K562 (cell line): ENCODE measurements at regions not wholly inside any gene's neighbourhood (a gene's known extent, or its start where the extent isn't known, plus 50 kb on each side); places are given as distances from the start of the nearest gene placed in this dataset.

Experiments
- ATAC-seq: fragments of 200-7000 bp; cut with Tn5 transposase; 3 replicates; pipeline ENCODE4 v1.9.1; 2020; ENCODE audit warnings: moderate library complexity
- BruUV-seq: library from RNA; stranded (reverse); fragments of 400-500 nt; replicated peaks from 2 replicates; lab custom pipeline; 2021; lab: Mats Ljungman, UMichigan
- CTCF ChIA-PET: fragments of 300-600 bp; formaldehyde crosslinking; extraction: SDS; loops from one replicate; lab custom pipeline; 2021; ENCODE audit warnings: low intra/inter-chr PET ratio; lab: Yijun Ruan, JAX
- POLR2A ChIA-PET: fragments of 300-600, 350-650 bp; sonication (Branson Sonifier 250); formaldehyde crosslinking; extraction: SDS; loops from one replicate; lab custom pipeline; 2021; ENCODE audit warnings: antibody characterized with exemption, inconsistent platforms; lab: Yijun Ruan, JAX
- DNase-seq, 4 experiments: peaks; one replicate each; pipeline versions ENCODE4 v3.0.0 to v3.0.0-alpha.2; 2011 to 2018; ENCODE audit warnings: low spot score in 3 of 4, mixed read lengths in 3 of 4; ENCODE audit errors: extremely low read depth in 1 of 4
- FAIRE-seq: peaks from 2 replicates; lab custom pipeline; 2011; peaks lifted over from hg19 to GRCh38; lab: Jason Lieb, UNC
- H2AFZ ChIP-seq: 2 replicates; pipeline ENCODE4 v1.6.0; 2011; ENCODE audit warnings: low read depth, low read length, control low read depth, inconsistent platforms
- H3K27ac ChIP-seq: fragments of 200-600 bp; 3 replicates; pipeline ENCODE4 v1.8.0; 2011; ENCODE audit warnings: low read depth, mild to moderate bottlenecking, control low read depth, inconsistent platforms, low read length, moderate library complexity, mixed read lengths; ENCODE audit errors: extremely low read depth
- H3K27me3 ChIP-seq, 2 experiments: fragments of 300-600 bp in 1 of 2; 2 replicates in 1 of 2; 3 replicates in 1 of 2; pipeline versions ENCODE4 v1.6.0 to v1.8.0; 2011; ENCODE audit warnings: inconsistent platforms in 2 of 2, low read length in 2 of 2, mild to moderate bottlenecking in 1 of 2, mixed read lengths in 1 of 2, moderate library complexity in 1 of 2; ENCODE audit not compliant: control insufficient read depth in 2 of 2, insufficient read depth in 2 of 2
- H3K36me3 ChIP-seq: fragments of 300-600 bp; 3 replicates; pipeline ENCODE4 v1.8.0; 2011; ENCODE audit warnings: mild to moderate bottlenecking, low read length, inconsistent platforms; ENCODE audit not compliant: control insufficient read depth, insufficient read depth
- H3K4me1 ChIP-seq, 2 experiments: fragments of 200-600 bp in 1 of 2; replicated peaks in 1 of 2; 2 replicates in 1 of 2; 3 replicates in 1 of 2; pipeline versions ENCODE4 v1.5.1 to v1.8.0; 2011; ENCODE audit warnings: inconsistent platforms in 2 of 2, low read length in 2 of 2, mild to moderate bottlenecking in 1 of 2, mixed read lengths in 1 of 2, moderate library complexity in 1 of 2; ENCODE audit not compliant: control insufficient read depth in 2 of 2, insufficient read depth in 2 of 2
- H3K4me2 ChIP-seq: 2 replicates; pipeline ENCODE4 v1.6.1; 2011; ENCODE audit warnings: low read length, control low read depth, inconsistent platforms, mixed read lengths; ENCODE audit not compliant: insufficient read depth
- H3K4me3 ChIP-seq: fragments of 200-600 bp; sonication (generic), shearing (Covaris generic); 2 replicates; pipeline ENCODE4 v1.5.1; 2016; ENCODE audit warnings: control low read depth, inconsistent platforms
- H3K79me2 ChIP-seq: fragments of 200-600 bp; 3 replicates; pipeline ENCODE4 v1.8.0; 2011; ENCODE audit warnings: low read length, inconsistent platforms; ENCODE audit not compliant: control insufficient read depth, insufficient read depth
- H3K9ac ChIP-seq, 2 experiments: 2 replicates each; pipeline versions ENCODE4 v1.6.0 to v1.6.1; 2011; ENCODE audit warnings: low read depth in 2 of 2, low read length in 2 of 2, control low read depth in 1 of 2, inconsistent platforms in 1 of 2, mild to moderate bottlenecking in 1 of 2, mixed read lengths in 1 of 2; ENCODE audit not compliant: insufficient read depth in 1 of 2
- H3K9me1 ChIP-seq: one replicate; pipeline ENCODE4 v1.6.0; 2011; ENCODE audit warnings: inconsistent platforms, mild to moderate bottlenecking, low read length, moderate library complexity; ENCODE audit not compliant: control insufficient read depth, insufficient read depth
- H3K9me3 ChIP-seq: replicated peaks from 2 replicates; pipeline ENCODE4 v1.5.1; 2011; ENCODE audit warnings: low read depth, low read length, inconsistent platforms; ENCODE audit not compliant: control insufficient read depth, insufficient read depth
- H4K20me1 ChIP-seq: replicated peaks from 2 replicates; pipeline ENCODE4 v1.6.1; 2011; ENCODE audit warnings: low read length, inconsistent platforms, mixed read lengths; ENCODE audit not compliant: control insufficient read depth, insufficient read depth
- BCL6 ChIP-seq: fragments of 250-450 bp; sonication (Bioruptor Pico); IDR thresholded peaks from 2 replicates; pipeline ENCODE4 v1.4.0; 2020
- NR2F6 ChIP-seq: fragments of 450-650 bp; formaldehyde crosslinking; IDR thresholded peaks from 2 replicates; pipeline ENCODE4 v1.4.0; 2020; ENCODE audit warnings: mild to moderate bottlenecking
- STAT5A ChIP-seq: IDR thresholded peaks from 2 replicates; pipeline ENCODE4 v1.6.1; 2012; ENCODE audit warnings: low read length, inconsistent platforms, borderline replicate concordance
- TARDBP ChIP-seq: fragments of 450-650 bp; IDR thresholded peaks from 2 replicates; pipeline ENCODE4 v1.6.1; 2016
- ZKSCAN8 ChIP-seq: fragments of 200-800 bp; sonication (Bioruptor generic); IDR thresholded peaks from 2 replicates; pipeline ENCODE4 v1.6.1; 2016; ENCODE audit warnings: missing genetic modification characterization, missing compliant biosample characterization
- ZNF143 ChIP-seq: sonication (generic); formaldehyde crosslinking; IDR thresholded peaks from 2 replicates; pipeline ENCODE4 v1.9.0; 2022; ENCODE audit warnings: mild to moderate bottlenecking, missing genetic modification reagents
- ZNF175 ChIP-seq: fragments of 200-800 bp; sonication (Bioruptor generic); IDR thresholded peaks from 2 replicates; pipeline ENCODE4 v1.6.1; 2016; ENCODE audit warnings: low read depth, mild to moderate bottlenecking, missing genetic modification characterization, missing compliant biosample characterization
- ZNF644 ChIP-seq: fragments of 200-800 bp; sonication (Bioruptor generic); IDR thresholded peaks from 2 replicates; pipeline ENCODE4 v1.6.1; 2016; ENCODE audit warnings: low read depth, missing genetic modification characterization, missing compliant biosample characterization
- ZNF717 ChIP-seq: fragments of 250-450 bp; sonication (Bioruptor Pico); IDR thresholded peaks from 2 replicates; pipeline ENCODE4 v1.5.0; 2021
- ZSCAN32 ChIP-seq: fragments of 450-650 bp; formaldehyde crosslinking; IDR thresholded peaks from 2 replicates; pipeline ENCODE4 v1.4.0; 2020; ENCODE audit warnings: mild to moderate bottlenecking, moderate library complexity
- WGBS: fragments of 100-300 bp; shearing (Covaris generic); methylation state at CpG from one replicate; pipeline ENCODE4 v1.1.6; 2016; ENCODE audit warnings: low coverage, mixed read lengths; ENCODE audit not compliant: insufficient coverage; ENCODE audit errors: missing lambda C conversion rate; 5-methylcytosine and 5-hydroxymethylcytosine counted together
- in situ Hi-C: fragments of 300-500 bp; cut with MboI; formaldehyde crosslinking; loops from 4 replicates; pipeline ENCODE4 v1.15.0; 2018; ENCODE audit warnings: inconsistent platforms, mixed read lengths
- intact Hi-C: fragments of 100-400 bp; cut with micrococcal nuclease; formaldehyde crosslinking; loops from 2 replicates; pipeline ENCODE4 v1.14.2; 2022
- TF ChIP-seq, protein P1 (sequence below): fragments of 450-650 bp; formaldehyde crosslinking; conservative IDR thresholded peaks from 2 replicates; pipeline ENCODE4 v1.4.0; 2022; ENCODE audit warnings: mild to moderate bottlenecking, missing genetic modification characterization
- TF ChIP-seq, protein P2 (sequence below): fragments of 250-450 bp; sonication (Bioruptor Pico); IDR thresholded peaks from 2 replicates; pipeline ENCODE4 v1.5.0; 2022; ENCODE audit warnings: mild to moderate bottlenecking

DNA sequence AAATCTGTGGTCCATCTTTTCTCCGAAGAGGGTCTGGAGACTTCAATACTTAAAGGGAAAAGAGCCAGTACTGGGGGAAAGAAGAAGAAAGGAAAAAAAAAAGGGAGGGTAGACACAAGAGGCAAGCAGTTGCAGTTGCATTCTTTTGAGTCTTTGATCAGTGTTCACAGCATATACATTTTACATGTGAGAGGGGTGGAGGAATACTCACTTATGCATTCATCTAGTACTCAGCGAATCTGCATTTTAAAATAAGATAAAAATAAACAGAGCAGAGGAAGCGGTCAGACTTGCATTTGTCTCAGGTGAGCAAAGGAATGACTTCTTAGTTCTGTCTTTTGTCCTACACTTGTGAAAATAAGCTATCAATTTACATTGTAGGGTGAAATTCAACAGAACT is 275.6 kb downstream of the SLC7A11 start:
- WGBS = 16% methylated on average over 3 of the region's 3 CpGs
- Histone ChIP-seq H3K27ac (no peak overlapping the region), H3K79me2 (no peaks in the 10 kb centered on the region), H3K4me3 (no peak overlapping the region), H3K4me1 (peaks cover 0 to 10% of the 10 kb centered on the region in 2 experiments; a peak in 2 of 5 replicates), H3K27me3 (no peaks in the 10 kb centered on the region), H3K9me3 (peaks cover 6% of the 10 kb centered on the region; the same call in 1 of the 2 replicates), H4K20me1 (no peaks in the 10 kb centered on the region), H3K9ac (no peak overlapping the region), H3K36me3 (no peaks in the 10 kb centered on the region), H3K4me2 (no peak overlapping the region), H3K9me1 (no peaks in the 10 kb centered on the region), H2AFZ (no peak overlapping the region)
- intact Hi-C loops = no loop called here
- DNase-seq (no peak), ATAC-seq (no peak), FAIRE-seq (no peak)
- in situ Hi-C loops = no loop called here
- no TSS peak for BruUV-seq
- TF ChIP-seq, protein P1, sequence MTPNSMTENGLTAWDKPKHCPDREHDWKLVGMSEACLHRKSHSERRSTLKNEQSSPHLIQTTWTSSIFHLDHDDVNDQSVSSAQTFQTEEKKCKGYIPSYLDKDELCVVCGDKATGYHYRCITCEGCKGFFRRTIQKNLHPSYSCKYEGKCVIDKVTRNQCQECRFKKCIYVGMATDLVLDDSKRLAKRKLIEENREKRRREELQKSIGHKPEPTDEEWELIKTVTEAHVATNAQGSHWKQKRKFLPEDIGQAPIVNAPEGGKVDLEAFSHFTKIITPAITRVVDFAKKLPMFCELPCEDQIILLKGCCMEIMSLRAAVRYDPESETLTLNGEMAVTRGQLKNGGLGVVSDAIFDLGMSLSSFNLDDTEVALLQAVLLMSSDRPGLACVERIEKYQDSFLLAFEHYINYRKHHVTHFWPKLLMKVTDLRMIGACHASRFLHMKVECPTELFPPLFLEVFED (CRISPR knock-in tag) = no peak
- TF ChIP-seq NR2F6 = no peak
- no peak for TF ChIP-seq ZNF717 (CRISPR knock-in tag)
- no peak for TF ChIP-seq ZNF644 (tag)
- TF ChIP-seq ZNF175 (CRISPR knock-in tag) = no peak
- TF ChIP-seq, protein P2, sequence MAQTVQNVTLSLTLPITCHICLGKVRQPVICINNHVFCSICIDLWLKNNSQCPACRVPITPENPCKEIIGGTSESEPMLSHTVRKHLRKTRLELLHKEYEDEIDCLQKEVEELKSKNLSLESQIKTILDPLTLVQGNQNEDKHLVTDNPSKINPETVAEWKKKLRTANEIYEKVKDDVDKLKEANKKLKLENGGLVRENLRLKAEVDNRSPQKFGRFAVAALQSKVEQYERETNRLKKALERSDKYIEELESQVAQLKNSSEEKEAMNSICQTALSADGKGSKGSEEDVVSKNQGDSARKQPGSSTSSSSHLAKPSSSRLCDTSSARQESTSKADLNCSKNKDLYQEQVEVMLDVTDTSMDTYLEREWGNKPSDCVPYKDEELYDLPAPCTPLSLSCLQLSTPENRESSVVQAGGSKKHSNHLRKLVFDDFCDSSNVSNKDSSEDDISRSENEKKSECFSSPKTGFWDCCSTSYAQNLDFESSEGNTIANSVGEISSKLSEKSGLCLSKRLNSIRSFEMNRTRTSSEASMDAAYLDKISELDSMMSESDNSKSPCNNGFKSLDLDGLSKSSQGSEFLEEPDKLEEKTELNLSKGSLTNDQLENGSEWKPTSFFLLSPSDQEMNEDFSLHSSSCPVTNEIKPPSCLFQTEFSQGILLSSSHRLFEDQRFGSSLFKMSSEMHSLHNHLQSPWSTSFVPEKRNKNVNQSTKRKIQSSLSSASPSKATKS (CRISPR knock-in tag) = no peak
- TF ChIP-seq BCL6 (CRISPR knock-in tag) = no peak
- no peak for TF ChIP-seq ZSCAN32 (CRISPR knock-in tag)
- TF ChIP-seq TARDBP = no peak
- no peak for TF ChIP-seq ZKSCAN8
- no peak for TF ChIP-seq ZNF143 (CRISPR knock-in tag)
- no peak for TF ChIP-seq STAT5A
- ChIA-PET CTCF (no interaction called here), POLR2A (no interaction called here)
